GM12891 (cell line): ENCODE measurements at regions not wholly inside any gene's neighbourhood (a gene's known extent, or its start where the extent isn't known, plus 50 kb on each side); places are given as distances from the start of the nearest gene placed in this dataset.

Experiments
- DNase-seq: peaks from one replicate; pipeline ENCODE4 v3.0.0; 2011; ENCODE audit warnings: low spot score; ENCODE audit not compliant: insufficient read length
- FAIRE-seq: peaks from 2 replicates; lab custom pipeline; 2011; peaks lifted over from hg19 to GRCh38; lab: Jason Lieb, UNC
- PAX5 ChIP-seq: IDR thresholded peaks from 2 replicates; pipeline ENCODE4 v1.6.1; 2011; ENCODE audit warnings: low read length, moderate library complexity, mild to moderate bottlenecking; ENCODE audit not compliant: insufficient read depth, severe bottlenecking
- POLR2A ChIP-seq: IDR thresholded peaks from 2 replicates; pipeline ENCODE4 v1.6.1; 2011; ENCODE audit warnings: low read depth, low read length, control low read depth
- POLR2AphosphoS5 ChIP-seq: IDR thresholded peaks from 2 replicates; pipeline ENCODE4 v1.6.1; 2011; ENCODE audit warnings: low read depth, low read length, control low read depth
- POU2F2 ChIP-seq: IDR thresholded peaks from 2 replicates; pipeline ENCODE4 v1.6.1; 2011; ENCODE audit warnings: low read depth, mild to moderate bottlenecking, control low read depth, low read length, moderate library complexity
- SPI1 ChIP-seq: IDR thresholded peaks from 2 replicates; pipeline ENCODE4 v1.6.1; 2011; ENCODE audit warnings: low read depth, low read length, control low read depth
- TAF1 ChIP-seq: IDR thresholded peaks from 2 replicates; pipeline ENCODE4 v1.6.1; 2011; ENCODE audit warnings: low read depth, low read length, control low read depth

DNA sequence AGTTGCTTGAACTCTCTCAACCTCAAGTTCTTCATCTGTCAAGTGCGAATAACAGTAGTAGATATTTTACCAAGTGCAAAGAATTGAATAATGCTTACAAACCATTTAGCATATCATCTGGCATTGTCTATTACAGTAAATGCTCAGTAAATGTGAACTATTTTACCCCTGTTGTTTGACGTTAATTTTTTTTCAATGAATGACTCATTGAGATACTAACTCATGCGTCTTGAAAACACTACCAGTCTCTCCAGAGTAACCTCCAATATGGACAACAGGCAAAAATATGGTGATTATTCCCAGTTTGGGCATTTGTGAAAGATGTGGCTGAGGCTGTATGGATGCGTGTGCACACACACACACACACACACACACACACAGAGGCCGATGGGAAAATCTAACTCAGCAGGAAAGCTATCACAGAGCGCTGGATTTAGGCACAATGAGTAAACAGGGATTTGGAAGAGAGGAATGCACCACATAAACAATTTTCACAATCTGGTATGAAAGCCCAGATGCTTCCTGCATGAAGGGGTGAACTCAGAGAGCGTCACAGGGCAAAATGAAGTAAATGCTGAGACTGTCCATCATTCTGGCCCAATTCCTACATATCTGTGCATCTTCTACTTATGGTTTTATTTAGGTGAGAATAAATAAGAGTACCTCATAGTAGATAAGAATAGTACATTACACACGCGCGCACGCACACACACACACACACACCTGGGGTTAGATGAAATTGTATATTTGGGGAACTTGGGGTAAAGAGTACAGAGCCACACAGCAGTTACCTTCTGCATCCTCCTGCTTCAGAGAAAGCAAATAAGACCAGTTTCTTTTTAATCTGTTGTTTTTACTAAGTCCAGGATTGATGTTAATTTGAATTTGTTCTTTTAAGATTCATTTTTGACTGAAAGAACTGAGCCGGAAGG lies 128.7 kb downstream of the PALM2AKAP2 start:
- TF ChIP-seq SPI1: no peak
- no peak for TF ChIP-seq POU2F2
- TF ChIP-seq POLR2A: no peak
- TF ChIP-seq TAF1: no peak
- no peak for TF ChIP-seq POLR2AphosphoS5
- no peak for TF ChIP-seq PAX5
- no peak for FAIRE-seq
- DNase-seq: no peak

- DNase-seq (no peak), FAIRE-seq (no peak)
- TF ChIP-seq SPI1: no peak
- no peak for TF ChIP-seq POLR2AphosphoS5
- TF ChIP-seq POU2F2: no peak
- TF ChIP-seq POLR2A: no peak
- TF ChIP-seq TAF1: no peak
- no peak for TF ChIP-seq PAX5
These were observed 130.9 kb downstream of the PALM2AKAP2 start for GRCh38 chr9:109910671-109911518.

DNA sequence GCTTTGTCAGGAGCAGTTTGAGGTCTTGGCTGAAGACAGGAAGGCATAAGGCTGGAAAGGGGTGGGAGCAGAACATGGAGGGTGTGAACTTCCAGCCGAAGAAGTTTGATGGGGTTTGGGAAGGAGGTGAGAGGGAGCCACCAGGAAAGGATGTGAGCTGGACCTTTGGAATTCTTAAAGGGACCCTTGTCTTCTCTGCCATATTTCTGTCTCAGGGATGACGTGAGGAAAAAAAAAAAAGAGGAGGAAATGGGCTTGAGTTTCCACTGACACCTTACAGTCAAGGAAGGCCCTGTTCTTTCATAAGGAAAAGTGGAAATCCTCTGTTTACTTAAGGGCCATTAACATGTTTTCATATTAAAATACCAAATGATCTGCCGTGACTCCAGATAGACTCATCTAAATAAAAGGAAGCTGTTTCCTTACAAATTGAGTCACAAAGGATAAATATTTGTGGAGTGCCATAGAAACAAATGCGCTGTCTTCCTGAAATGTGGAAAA lies 132.1 kb downstream of the PALM2AKAP2 start:
- DNase-seq: no peak

DNA sequence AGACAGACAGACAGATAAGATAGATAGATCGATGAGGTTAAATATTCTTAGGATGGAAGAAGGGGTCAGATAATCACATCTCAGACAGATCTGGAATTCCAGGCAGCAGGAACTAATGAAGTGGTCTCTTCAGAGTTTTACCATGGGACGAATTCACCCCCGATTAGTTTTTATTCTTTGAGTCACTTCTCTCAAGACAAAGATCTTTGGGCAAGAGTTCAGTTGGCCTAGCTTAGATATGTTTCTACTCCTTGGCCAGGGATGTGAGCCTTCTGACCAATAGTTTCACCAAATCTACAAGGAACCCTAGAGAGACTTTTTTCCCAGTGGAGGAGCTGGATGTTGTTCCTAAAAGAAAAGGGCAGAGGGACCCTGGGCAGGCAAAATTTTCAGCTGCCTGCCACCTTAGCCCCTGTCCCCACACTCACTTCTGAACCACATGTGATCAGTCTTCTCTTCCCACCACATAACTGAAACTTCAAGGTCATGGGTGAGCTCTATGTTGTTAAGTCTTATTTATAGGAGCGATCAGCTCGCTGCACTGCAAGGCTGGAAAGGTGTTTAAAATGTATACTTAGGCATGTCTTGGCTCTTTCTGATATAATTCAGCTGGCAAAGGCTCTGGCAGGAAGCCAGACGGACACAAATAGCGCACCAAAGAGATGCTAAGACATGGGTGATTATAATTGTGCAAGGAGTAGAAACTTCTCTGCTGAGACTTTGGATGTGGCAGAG lies 132.9 kb downstream of the PALM2AKAP2 start:
- TF ChIP-seq POU2F2: no peak
- no peak for TF ChIP-seq SPI1
- no peak for TF ChIP-seq TAF1
- TF ChIP-seq POLR2A: no peak
- no peak for TF ChIP-seq PAX5
- no peak for TF ChIP-seq POLR2AphosphoS5
- FAIRE-seq (peak; percentile 81), DNase-seq (no peak)

More for the DNA sequence above, 132.1 kb downstream of the PALM2AKAP2 start:
- TF ChIP-seq POLR2AphosphoS5 (no peak), TAF1 (no peak), SPI1 (no peak), POU2F2 (no peak), POLR2A (no peak), PAX5 (no peak)
- FAIRE-seq: no peak

GRCh38 chr9:109913461-109913810 lies 133.4 kb downstream of the PALM2AKAP2 start:
- TF ChIP-seq TAF1: no peak
- no peak for TF ChIP-seq PAX5
- no peak for TF ChIP-seq POLR2A
- TF ChIP-seq SPI1: no peak
- TF ChIP-seq POU2F2: no peak
- TF ChIP-seq POLR2AphosphoS5: no peak
- no peak for FAIRE-seq
- DNase-seq: no peak

DNA sequence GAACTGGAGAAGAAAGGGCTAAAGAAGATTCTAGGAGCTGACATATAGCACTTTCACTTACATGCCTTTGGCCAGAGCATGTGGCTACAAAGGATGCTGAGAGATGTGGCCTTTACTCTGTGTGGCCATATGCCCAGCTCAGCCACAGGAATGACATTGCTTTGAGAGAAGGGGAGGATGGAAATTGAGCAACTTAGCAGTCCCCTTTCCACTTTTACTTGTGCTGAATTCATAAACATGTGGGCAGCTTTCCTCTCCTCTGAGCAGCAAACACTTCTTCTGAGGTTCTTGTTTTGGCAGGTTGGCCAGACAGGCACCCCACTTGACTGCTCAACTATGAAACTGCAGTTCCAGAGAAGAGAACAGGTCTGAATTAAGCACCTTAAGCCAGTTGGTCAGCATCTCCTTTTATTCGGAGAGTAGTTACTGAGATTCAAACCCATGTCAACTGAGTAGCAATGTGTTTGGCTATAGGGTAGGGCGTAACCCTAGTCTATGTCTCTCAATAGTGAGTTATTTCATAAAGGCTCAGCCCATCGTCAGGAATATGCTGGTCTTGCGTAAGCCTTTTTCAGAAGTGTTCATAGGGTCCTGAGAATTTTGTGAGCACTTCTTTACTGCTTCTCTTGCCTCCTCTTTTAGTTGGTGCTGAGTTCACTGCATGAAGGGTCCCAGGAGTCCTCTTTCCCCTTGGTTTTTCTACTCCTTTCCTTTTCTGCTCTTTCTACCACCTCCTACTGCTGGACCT lies 134.5 kb downstream of the PALM2AKAP2 start:
- DNase-seq: no peak
- no peak for TF ChIP-seq POLR2A
- 0 out of 2 replicates have a peak, but pooled peaks have one; percentile 2 for TF ChIP-seq SPI1
- no peak for TF ChIP-seq TAF1
- TF ChIP-seq PAX5: no peak
- no peak for TF ChIP-seq POLR2AphosphoS5
- TF ChIP-seq POU2F2: no peak
- peak; percentile 84 for FAIRE-seq

GRCh38 chr9:109916316-109916715 lies 136.3 kb downstream of the PALM2AKAP2 start:
- TF ChIP-seq POLR2A: no peak
- FAIRE-seq (peak; percentile 28), DNase-seq (no peak)

DNA sequence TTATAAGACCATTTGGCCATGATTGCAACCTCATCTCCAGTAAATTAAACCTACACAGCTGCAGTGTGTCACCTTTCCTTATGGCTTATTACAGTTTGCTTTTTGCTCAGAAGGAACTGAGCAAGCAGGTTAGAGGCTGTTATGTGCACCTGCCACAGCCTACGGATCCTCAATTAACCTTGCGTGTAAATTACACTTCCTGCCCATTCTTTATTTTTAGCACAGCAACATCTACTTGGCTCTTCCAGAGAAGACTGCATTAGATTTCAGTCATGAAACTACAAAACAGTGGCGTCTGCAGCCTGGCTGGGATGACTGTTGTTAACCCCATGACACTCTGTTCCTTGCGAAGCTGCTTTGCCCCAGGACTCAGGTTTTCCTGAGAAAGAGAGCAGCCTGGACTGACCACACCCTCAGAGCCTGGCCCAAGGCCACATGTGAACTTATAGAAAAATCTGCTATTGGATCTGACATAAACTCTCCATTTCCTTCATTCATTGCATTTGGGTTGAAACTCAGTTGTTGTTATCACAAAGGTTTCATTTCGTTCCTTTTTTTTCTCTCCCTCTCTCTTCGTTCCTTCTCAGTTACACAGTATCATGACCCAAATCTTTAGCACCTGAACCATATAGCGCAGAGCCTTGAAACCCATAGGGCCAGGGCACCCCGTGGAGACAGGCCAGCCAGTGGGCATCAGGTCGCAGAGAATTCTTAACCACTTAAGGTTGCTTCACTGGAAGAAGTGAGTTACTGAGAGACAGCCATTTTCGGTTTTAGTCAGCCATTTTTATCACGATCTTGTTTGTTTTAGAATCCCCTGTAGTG lies 138.6 kb downstream of the PALM2AKAP2 start:
- TF ChIP-seq POLR2AphosphoS5 (peak; percentile 34; the same call in 1 of the 2 replicates), POU2F2 (no peak), SPI1 (peak; percentile 75)
- DNase-seq: no peak
- FAIRE-seq: peak; percentile 92
